ENCODE measurements at regions not wholly inside any gene's neighbourhood (a gene's known extent, or its start where the extent isn't known, plus 50 kb on each side); places are given as distances from the start of the nearest gene placed in this dataset.

DNA sequence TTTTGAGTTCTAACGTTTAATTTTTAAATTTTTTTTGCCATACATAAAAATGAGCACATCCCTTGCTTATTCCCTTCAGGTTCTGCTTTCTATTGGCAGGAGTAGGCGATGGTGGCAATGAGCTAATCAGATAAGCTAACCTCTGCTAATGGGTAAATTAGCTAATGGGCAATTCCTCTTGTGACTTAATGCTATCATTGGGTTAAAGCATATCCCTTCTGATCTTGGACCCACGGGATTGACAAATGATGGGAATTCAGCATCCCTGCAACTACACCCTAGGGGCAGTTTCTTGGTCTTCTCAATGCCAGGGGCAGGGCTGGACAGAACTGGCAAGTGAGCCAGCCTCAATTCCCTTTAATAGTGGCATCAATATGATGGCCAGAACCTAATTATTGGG lies 70.2 kb upstream of the IL12B start:
- Histone ChIP-seq H3K27me3 (no peaks in the 10 kb centered on the region), H3K27ac (no peak overlapping the region), H3K4me1 (no peaks in the 10 kb centered on the region), H3K36me3 (no peaks in the 10 kb centered on the region), H3K9me3 (no peaks in the 10 kb centered on the region), H3K4me3 (replicated peaks in 1 of 3) (no peak overlapping the region)
- DNase-seq, result no peak
- 71 to 86% methylated on average over 3 of the region's 3 CpGs for WGBS, 2 donors
- intact Hi-C loops (cut with DNase I), result no loop called here
- no peak for TF ChIP-seq POLR2A (IDR thresholded peaks at IDR 0.05)
- TF ChIP-seq, protein P1, sequence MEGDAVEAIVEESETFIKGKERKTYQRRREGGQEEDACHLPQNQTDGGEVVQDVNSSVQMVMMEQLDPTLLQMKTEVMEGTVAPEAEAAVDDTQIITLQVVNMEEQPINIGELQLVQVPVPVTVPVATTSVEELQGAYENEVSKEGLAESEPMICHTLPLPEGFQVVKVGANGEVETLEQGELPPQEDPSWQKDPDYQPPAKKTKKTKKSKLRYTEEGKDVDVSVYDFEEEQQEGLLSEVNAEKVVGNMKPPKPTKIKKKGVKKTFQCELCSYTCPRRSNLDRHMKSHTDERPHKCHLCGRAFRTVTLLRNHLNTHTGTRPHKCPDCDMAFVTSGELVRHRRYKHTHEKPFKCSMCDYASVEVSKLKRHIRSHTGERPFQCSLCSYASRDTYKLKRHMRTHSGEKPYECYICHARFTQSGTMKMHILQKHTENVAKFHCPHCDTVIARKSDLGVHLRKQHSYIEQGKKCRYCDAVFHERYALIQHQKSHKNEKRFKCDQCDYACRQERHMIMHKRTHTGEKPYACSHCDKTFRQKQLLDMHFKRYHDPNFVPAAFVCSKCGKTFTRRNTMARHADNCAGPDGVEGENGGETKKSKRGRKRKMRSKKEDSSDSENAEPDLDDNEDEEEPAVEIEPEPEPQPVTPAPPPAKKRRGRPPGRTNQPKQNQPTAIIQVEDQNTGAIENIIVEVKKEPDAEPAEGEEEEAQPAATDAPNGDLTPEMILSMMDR (IDR thresholded peaks at IDR 0.05), result no peak

DNA sequence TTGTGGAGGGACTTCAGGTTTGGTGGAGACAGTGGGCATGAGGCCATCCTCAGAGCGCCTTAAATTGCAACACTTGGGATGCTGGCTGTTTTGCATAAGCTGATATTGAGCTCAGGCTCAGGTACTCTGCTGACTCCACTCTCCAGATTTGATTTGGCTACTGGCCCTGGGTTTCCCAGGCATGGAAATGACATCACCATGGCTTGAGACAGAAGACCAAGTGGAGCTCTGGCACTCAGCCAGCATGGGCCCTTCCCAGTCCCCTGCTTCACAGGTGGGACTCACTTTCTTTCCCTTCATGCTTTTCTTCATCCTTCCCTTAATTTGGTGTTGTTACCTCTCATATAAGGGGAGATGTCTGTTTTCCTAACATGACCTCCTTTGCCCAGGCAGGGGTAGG lies 72.0 kb upstream of the IL12B start:
- DNase-seq, result peak; percentile 4 to 9
- H3K9me3 ChIP-seq, result no peaks in the 10 kb centered on the region
- H3K4me1 ChIP-seq, result no peaks in the 10 kb centered on the region
- no peak overlapping the region for H3K4me3 ChIP-seq (replicated peaks in 1 of 3)
- WGBS, 2 donors, result 75 to 80% methylated on average over 1 of the region's 1 CpG
- H3K36me3 ChIP-seq, result no peaks in the 10 kb centered on the region
- no peak overlapping the region for H3K27ac ChIP-seq
- TF ChIP-seq, protein P1 (IDR thresholded peaks at IDR 0.05), result no peak
- TF ChIP-seq POLR2A (IDR thresholded peaks at IDR 0.05), result no peak
- H3K27me3 ChIP-seq, result no peaks in the 10 kb centered on the region
- intact Hi-C loops (cut with DNase I), result no loop called here

DNA sequence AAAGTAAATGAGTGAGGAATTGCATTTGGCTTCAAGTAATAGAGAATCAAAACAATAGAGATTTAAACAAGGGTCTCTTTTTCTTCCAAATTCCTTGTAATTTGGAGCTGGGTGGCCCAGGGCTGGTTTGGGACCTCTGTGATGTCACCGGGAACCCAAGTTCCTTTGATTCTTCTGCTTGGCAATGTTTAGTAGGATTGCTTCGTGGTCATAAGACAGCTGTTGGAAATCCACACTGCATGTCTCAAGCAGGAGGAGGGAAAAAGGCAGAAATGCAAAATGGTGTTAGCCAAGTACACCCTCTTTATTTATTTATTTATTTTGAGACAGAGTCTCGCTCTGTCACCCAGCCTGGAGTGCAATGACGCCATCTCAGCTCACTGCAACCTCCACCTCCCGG lies 72.6 kb upstream of the IL12B start:
- 95% methylated on average over 5 of the region's 5 CpGs for WGBS, 2 donors
- Histone ChIP-seq H3K4me1 (no peaks in the 10 kb centered on the region), H3K27me3 (no peaks in the 10 kb centered on the region), H3K36me3 (no peaks in the 10 kb centered on the region), H3K4me3 (replicated peaks in 1 of 3) (no peak overlapping the region), H3K27ac (no peak overlapping the region), H3K9me3 (no peaks in the 10 kb centered on the region)
- no peak for DNase-seq
- TF ChIP-seq, protein P1 (IDR thresholded peaks at IDR 0.05), result no peak
- no peak for TF ChIP-seq POLR2A (IDR thresholded peaks at IDR 0.05)
- intact Hi-C loops (cut with DNase I), result no loop called here

- Histone ChIP-seq H3K9me3 (no peaks in the 10 kb centered on the region), H3K4me1 (no peaks in the 10 kb centered on the region), H3K36me3 (no peaks in the 10 kb centered on the region), H3K4me3 (replicated peaks in 1 of 3) (no peak overlapping the region), H3K27ac (no peak overlapping the region), H3K27me3 (no peaks in the 10 kb centered on the region)
- WGBS, 2 donors, result 79 to 81% methylated on average over 6 of the region's 6 CpGs
- TF ChIP-seq, protein P1 (IDR thresholded peaks at IDR 0.05), result no peak
- no peak for TF ChIP-seq POLR2A (IDR thresholded peaks at IDR 0.05)
- intact Hi-C loops (cut with DNase I), result no loop called here
- no peak for DNase-seq
Measured at GRCh38 chr5:159403906-159404681, 73.8 kb upstream of the IL12B start.

DNA sequence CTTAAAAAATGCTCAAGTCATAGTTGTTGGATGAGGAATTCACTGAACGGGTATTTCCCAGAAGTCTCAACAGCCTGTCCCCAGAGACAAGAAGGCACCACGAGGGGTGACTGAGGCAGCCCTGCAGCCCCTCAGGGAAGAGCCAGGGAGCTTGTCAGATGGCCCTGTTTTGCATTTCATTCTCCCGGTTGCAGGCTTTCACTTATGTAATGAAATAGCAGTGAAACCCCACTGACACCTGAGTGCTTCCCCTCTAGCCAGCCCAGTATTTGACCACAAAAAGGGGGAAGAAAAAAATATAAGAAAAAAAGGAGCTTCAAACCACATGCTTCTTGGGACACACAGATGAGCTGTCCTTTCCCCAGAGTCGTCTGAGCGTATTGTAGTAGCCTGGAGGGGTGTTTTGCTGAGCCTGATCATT lies 75.3 kb upstream of the IL12B start:
- WGBS, 2 donors, result 56 to 59% methylated on average over 5 of the region's 5 CpGs
- no peaks in the 10 kb centered on the region for H3K9me3 ChIP-seq
- H3K27ac ChIP-seq, result no peak overlapping the region
- no peaks in the 10 kb centered on the region for H3K27me3 ChIP-seq
- H3K36me3 ChIP-seq, result no peaks in the 10 kb centered on the region
- no peak overlapping the region for H3K4me3 ChIP-seq (replicated peaks in 1 of 3)
- no peak for TF ChIP-seq POLR2A (IDR thresholded peaks at IDR 0.05)
- TF ChIP-seq, protein P1 (IDR thresholded peaks at IDR 0.05), result no peak
- no peak for DNase-seq
- no peaks in the 10 kb centered on the region for H3K4me1 ChIP-seq
- intact Hi-C loops (cut with DNase I), result no loop called here
